EH (cell line): ENCODE measurements at regions not wholly inside any gene's neighbourhood (a gene's known extent, or its start where the extent isn't known, plus 50 kb on each side); places are given as distances from the start of the nearest gene placed in this dataset.

ENCODE experiments used
- DNase-seq: peaks from one replicate; pipeline ENCODE4 v3.0.0-alpha.2; 2015; ENCODE audit warnings: low read depth

GRCh38 chr11:29351301-29351873, 665.4 kb downstream of the KCNA4 start:
- no peak for DNase-seq

- DNase-seq, result peak; percentile 48
Observed at GRCh38 chr11:29343465-29344333, 673.1 kb downstream of the KCNA4 start.

GRCh38 chr11:29336727-29337575, 679.9 kb downstream of the KCNA4 start:
- DNase-seq, result peak; percentile 76

- DNase-seq, result no peak
Observed at GRCh38 chr11:29334776-29335130, 682.1 kb downstream of the KCNA4 start.

GRCh38 chr11:29333993-29334775, 682.6 kb downstream of the KCNA4 start:
- peak; percentile 82 for DNase-seq

- DNase-seq, result no peak
Observed at GRCh38 chr11:29331451-29332010, 685.3 kb downstream of the KCNA4 start.

GRCh38 chr11:29328961-29329441, 687.8 kb downstream of the KCNA4 start:
- DNase-seq, result peak; percentile 82

GRCh38 chr11:29327891-29328290, 688.9 kb downstream of the KCNA4 start:
- DNase-seq, result peak; percentile 32

GRCh38 chr11:29326757-29327156, 690.1 kb downstream of the KCNA4 start:
- DNase-seq, result no peak

GRCh38 chr11:29324328-29324727, 692.5 kb downstream of the KCNA4 start:
- peak; percentile 30 for DNase-seq

GRCh38 chr11:29321293-29322132, 695.3 kb downstream of the KCNA4 start:
- peak; percentile 51 for DNase-seq

- DNase-seq, result no peak
Observed at GRCh38 chr11:29320196-29320595, 696.6 kb downstream of the KCNA4 start.

GRCh38 chr11:29319210-29319609, 697.6 kb downstream of the KCNA4 start:
- peak; percentile 63 for DNase-seq

- peak; percentile 91 for DNase-seq
Observed at GRCh38 chr11:29318134-29318845, 698.5 kb downstream of the KCNA4 start.

- peak; percentile 80 for DNase-seq
Observed at GRCh38 chr11:29317694-29318093, 699.1 kb downstream of the KCNA4 start.

GRCh38 chr11:29315275-29315674, 701.6 kb downstream of the KCNA4 start:
- no peak for DNase-seq

- no peak for DNase-seq
Observed at GRCh38 chr11:29314211-29314610, 702.6 kb downstream of the KCNA4 start.

GRCh38 chr11:29312812-29313211, 704.0 kb downstream of the KCNA4 start:
- peak; percentile 80 for DNase-seq

GRCh38 chr11:29310725-29311342, 706.0 kb downstream of the KCNA4 start:
- DNase-seq, result peak; percentile 44
